ENCODE measurements at regions not wholly inside any gene's neighbourhood (a gene's known extent, or its start where the extent isn't known, plus 50 kb on each side); places are given as distances from the start of the nearest gene placed in this dataset.

- H3K4me3 ChIP-seq: no peak overlapping the region
- H3K27ac ChIP-seq: no peak overlapping the region
These were observed 509.6 kb downstream of the FUT8 start for GRCh38 chr14:65922142-65922541.

GRCh38 chr14:65926504-65926903 lies 514.0 kb downstream of the FUT8 start:
- Histone ChIP-seq H3K27ac (peak overlapping the region in 3 of 21 experiments; percentile 28 to 83 (median 64)), H3K4me3 (no peak overlapping the region)

- H3K27ac ChIP-seq: peak overlapping the region in 5 of 21 experiments; percentile 28 to 83 (median 52)
These were observed 514.6 kb downstream of the FUT8 start for GRCh38 chr14:65926935-65927700.

GRCh38 chr14:65927931-65928356 lies 515.4 kb downstream of the FUT8 start:
- peak overlapping the region in 5 of 21 experiments; percentile 28 to 83 (median 57) for H3K27ac ChIP-seq
- H3K4me3 ChIP-seq: no peak overlapping the region

More at GRCh38 chr14:65926935-65927700, 514.6 kb downstream of the FUT8 start:
- no peak overlapping the region for H3K4me3 ChIP-seq

- peak overlapping the region in 3 of 21 experiments; percentile 28 to 83 (median 30) for H3K27ac ChIP-seq
- no peak overlapping the region for H3K4me3 ChIP-seq
These were observed 516.5 kb downstream of the FUT8 start for GRCh38 chr14:65928995-65929394.

GRCh38 chr14:65933400-65934069 lies 521.0 kb downstream of the FUT8 start:
- no peak overlapping the region for H3K4me3 ChIP-seq

GRCh38 chr14:65934070-65934435 lies 521.5 kb downstream of the FUT8 start:
- Histone ChIP-seq H3K27ac (no peak overlapping the region), H3K4me3 (no peak overlapping the region)

More at GRCh38 chr14:65933400-65934069, 521.0 kb downstream of the FUT8 start:
- no peak overlapping the region for H3K27ac ChIP-seq

- Histone ChIP-seq H3K4me3 (no peak overlapping the region), H3K27ac (no peak overlapping the region)
These were observed 523.9 kb downstream of the FUT8 start for GRCh38 chr14:65936342-65936975.

GRCh38 chr14:65937079-65937959 lies 524.8 kb downstream of the FUT8 start:
- H3K27ac ChIP-seq: no peak overlapping the region

GRCh38 chr14:65937960-65938316 lies 525.4 kb downstream of the FUT8 start:
- no peak overlapping the region for H3K4me3 ChIP-seq
- H3K27ac ChIP-seq: no peak overlapping the region

More at GRCh38 chr14:65937079-65937959, 524.8 kb downstream of the FUT8 start:
- H3K4me3 ChIP-seq: no peak overlapping the region

- Histone ChIP-seq H3K27ac (no peak overlapping the region), H3K4me3 (no peak overlapping the region)
These were observed 526.2 kb downstream of the FUT8 start for GRCh38 chr14:65938738-65939137.

- Histone ChIP-seq H3K4me3 (no peak overlapping the region), H3K27ac (no peak overlapping the region)
These were observed 526.7 kb downstream of the FUT8 start for GRCh38 chr14:65939184-65939583.

- H3K27ac ChIP-seq: no peak overlapping the region
These were observed 527.7 kb downstream of the FUT8 start for GRCh38 chr14:65940056-65940735.

GRCh38 chr14:65941091-65941490 lies 528.6 kb downstream of the FUT8 start:
- Histone ChIP-seq H3K4me3 (no peak overlapping the region), H3K27ac (no peak overlapping the region)

More at GRCh38 chr14:65940056-65940735, 527.7 kb downstream of the FUT8 start:
- no peak overlapping the region for H3K4me3 ChIP-seq

GRCh38 chr14:65943150-65943549 lies 530.6 kb downstream of the FUT8 start:
- H3K27ac ChIP-seq: no peak overlapping the region
- H3K4me3 ChIP-seq: no peak overlapping the region

- Histone ChIP-seq H3K4me3 (no peak overlapping the region), H3K27ac (no peak overlapping the region)
These were observed 531.4 kb downstream of the FUT8 start for GRCh38 chr14:65943916-65944410.

GRCh38 chr14:65945327-65945726 lies 532.8 kb downstream of the FUT8 start:
- Histone ChIP-seq H3K27ac (no peak overlapping the region), H3K4me3 (no peak overlapping the region)

GRCh38 chr14:65946494-65946893 lies 534.0 kb downstream of the FUT8 start:
- Histone ChIP-seq H3K27ac (no peak overlapping the region), H3K4me3 (no peak overlapping the region)

- H3K4me3 ChIP-seq: no peak overlapping the region
- H3K27ac ChIP-seq: no peak overlapping the region
These were observed 535.8 kb downstream of the FUT8 start for GRCh38 chr14:65948302-65948701.
